Breast epithelium (tissue), 3 donors: ENCODE measurements at regions not wholly inside any gene's neighbourhood (a gene's known extent, or its start where the extent isn't known, plus 50 kb on each side); places are given as distances from the start of the nearest gene placed in this dataset.

Source experiments
- POLR2AphosphoS5 ChIP-seq, 3 donors: sonication (generic); formaldehyde crosslinking; IDR thresholded peaks; one replicate each; pipeline ENCODE4 v1.6.1; 2017; ENCODE audit warnings: antibody characterized with exemption in 3 of 3
- TF ChIP-seq, protein P1 (sequence below), 3 donors: fragments of 450-650 bp; IDR thresholded peaks; one replicate each; pipeline ENCODE4 v1.5.1; 2016 to 2017; ENCODE audit warnings: antibody characterized with exemption in 3 of 3, mild to moderate bottlenecking in 3 of 3, moderate library complexity in 3 of 3

GRCh38 chr4:165718660-165719059 is 154.4 kb upstream of the TLL1 start:
- TF ChIP-seq POLR2AphosphoS5 (IDR thresholded peaks at IDR 0.05): no peak
- TF ChIP-seq, protein P1, sequence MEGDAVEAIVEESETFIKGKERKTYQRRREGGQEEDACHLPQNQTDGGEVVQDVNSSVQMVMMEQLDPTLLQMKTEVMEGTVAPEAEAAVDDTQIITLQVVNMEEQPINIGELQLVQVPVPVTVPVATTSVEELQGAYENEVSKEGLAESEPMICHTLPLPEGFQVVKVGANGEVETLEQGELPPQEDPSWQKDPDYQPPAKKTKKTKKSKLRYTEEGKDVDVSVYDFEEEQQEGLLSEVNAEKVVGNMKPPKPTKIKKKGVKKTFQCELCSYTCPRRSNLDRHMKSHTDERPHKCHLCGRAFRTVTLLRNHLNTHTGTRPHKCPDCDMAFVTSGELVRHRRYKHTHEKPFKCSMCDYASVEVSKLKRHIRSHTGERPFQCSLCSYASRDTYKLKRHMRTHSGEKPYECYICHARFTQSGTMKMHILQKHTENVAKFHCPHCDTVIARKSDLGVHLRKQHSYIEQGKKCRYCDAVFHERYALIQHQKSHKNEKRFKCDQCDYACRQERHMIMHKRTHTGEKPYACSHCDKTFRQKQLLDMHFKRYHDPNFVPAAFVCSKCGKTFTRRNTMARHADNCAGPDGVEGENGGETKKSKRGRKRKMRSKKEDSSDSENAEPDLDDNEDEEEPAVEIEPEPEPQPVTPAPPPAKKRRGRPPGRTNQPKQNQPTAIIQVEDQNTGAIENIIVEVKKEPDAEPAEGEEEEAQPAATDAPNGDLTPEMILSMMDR (IDR thresholded peaks at IDR 0.05): no peak
